ENCODE measurements at regions not wholly inside any gene's neighbourhood (a gene's known extent, or its start where the extent isn't known, plus 50 kb on each side); places are given as distances from the start of the nearest gene placed in this dataset.

- TF ChIP-seq CTCF (IDR thresholded peaks at IDR 0.05; ENCODE audit: extremely low read depth in 1 of 2, insufficient read depth in 1 of 2, low read depth in 1 of 2, low read length in 2 of 2) (no peak), EZH2 (IDR thresholded peaks at IDR 0.05; ENCODE audit: borderline replicate concordance, low read depth, low read length, severe bottlenecking) (no peak), POLR2A (IDR thresholded peaks at IDR 0.05; ENCODE audit: low read depth, low read length) (no peak), POLR2AphosphoS5 (IDR thresholded peaks at IDR 0.05; ENCODE audit: insufficient read depth, low read depth, low read length) (no peak), MYC (IDR thresholded peaks at IDR 0.05; ENCODE audit: low read depth, low read length) (no peak), MAX (IDR thresholded peaks at IDR 0.05; ENCODE audit: insufficient read depth, insufficient read length) (no peak), FOS (IDR thresholded peaks at IDR 0.05; ENCODE audit: borderline replicate concordance, insufficient read depth, low read length) (no peak), JUN (IDR thresholded peaks at IDR 0.05; ENCODE audit: borderline replicate concordance, insufficient read depth, insufficient read length, low read depth) (no peak)
Measured at GRCh38 chr7:13604178-13604577, 385.3 kb downstream of the ETV1 start.

Data from endothelial cell of umbilical vein (primary cell).